EH (cell line): ENCODE measurements at regions not wholly inside any gene's neighbourhood (a gene's known extent, or its start where the extent isn't known, plus 50 kb on each side); places are given as distances from the start of the nearest gene placed in this dataset.
A peak's percentile ranks its signal among the peaks of the same experiment; 100 is the strongest.

ENCODE experiments used
- DNase-seq: peaks from one replicate; pipeline ENCODE4 v3.0.0-alpha.2; 2015; ENCODE audit warnings: low read depth

GRCh38 chr13:78227709-78228108, 309.1 kb upstream of the EDNRB start:
- no peak for DNase-seq

- no peak for DNase-seq
These were observed 297.0 kb upstream of the EDNRB start for GRCh38 chr13:78215458-78216108.

GRCh38 chr13:78201411-78201810, 282.8 kb upstream of the EDNRB start:
- DNase-seq, result no peak

- no peak for DNase-seq
These were observed 280.2 kb upstream of the EDNRB start for GRCh38 chr13:78198821-78199220.

GRCh38 chr13:78198419-78198818, 279.8 kb upstream of the EDNRB start:
- DNase-seq, result no peak

GRCh38 chr13:78197231-78197630, 278.6 kb upstream of the EDNRB start:
- DNase-seq, result no peak

- DNase-seq, result peak; percentile 69
These were observed 276.4 kb upstream of the EDNRB start for GRCh38 chr13:78194904-78195639.

- DNase-seq, result peak; percentile 25
These were observed 275.2 kb upstream of the EDNRB start for GRCh38 chr13:78193846-78194245.

GRCh38 chr13:78192716-78193115, 274.1 kb upstream of the EDNRB start:
- peak; percentile 83 for DNase-seq

- no peak for DNase-seq
These were observed 271.7 kb upstream of the EDNRB start for GRCh38 chr13:78190296-78190695.

GRCh38 chr13:78187781-78188180, 269.1 kb upstream of the EDNRB start:
- DNase-seq, result no peak

- no peak for DNase-seq
These were observed 267.1 kb upstream of the EDNRB start for GRCh38 chr13:78185700-78186099.

- no peak for DNase-seq
These were observed 265.1 kb upstream of the EDNRB start for GRCh38 chr13:78183732-78184131.

GRCh38 chr13:78182813-78183212, 264.2 kb upstream of the EDNRB start:
- DNase-seq, result no peak

- DNase-seq, result no peak
These were observed 258.7 kb upstream of the EDNRB start for GRCh38 chr13:78177306-78177705.

GRCh38 chr13:78176880-78177279, 258.2 kb upstream of the EDNRB start:
- DNase-seq, result no peak

- DNase-seq, result no peak
These were observed 250.8 kb upstream of the EDNRB start for GRCh38 chr13:78169386-78169785.

GRCh38 chr13:78168981-78169380, 250.3 kb upstream of the EDNRB start:
- DNase-seq, result no peak

- DNase-seq, result no peak
These were observed 242.6 kb upstream of the EDNRB start for GRCh38 chr13:78161266-78161665.

GRCh38 chr13:78160793-78161192, 242.2 kb upstream of the EDNRB start:
- peak; percentile 87 for DNase-seq

- no peak for DNase-seq
These were observed 233.8 kb upstream of the EDNRB start for GRCh38 chr13:78152415-78152814.

GRCh38 chr13:78147905-78148304, 229.3 kb upstream of the EDNRB start:
- peak; percentile 89 for DNase-seq

- no peak for DNase-seq
These were observed 226.6 kb upstream of the EDNRB start for GRCh38 chr13:78145276-78145675.

- no peak for DNase-seq
These were observed 221.1 kb upstream of the EDNRB start for GRCh38 chr13:78139765-78140164.
